Heart left ventricle (tissue), 13 donors: ENCODE measurements at regions not wholly inside any gene's neighbourhood (a gene's known extent, or its start where the extent isn't known, plus 50 kb on each side); places are given as distances from the start of the nearest gene placed in this dataset.

Experiments used
- CTCF ChIP-seq, 12 donors: fragments of 200-600 bp; sonication (generic) in 4 of 12; IDR thresholded peaks; one replicate each; pipeline versions ENCODE4 v1.5.0 to v1.8.0; 2018 to 2022; ENCODE audit warnings: antibody characterized with exemption in 12 of 12, mild to moderate bottlenecking in 5 of 12
- POLR2A ChIP-seq, 2 donors: fragments of 450-650 bp; IDR thresholded peaks; one replicate each; pipeline ENCODE4 v1.6.1; 2017; ENCODE audit warnings: antibody characterized with exemption in 2 of 2, mild to moderate bottlenecking in 2 of 2, moderate library complexity in 2 of 2
- donor health status: ischemic (EF 13 %, LVEDD 7.1; RV severe dilation, severe dysfunction).
- donor health status: DM: no; HTN: yes; CAD: no.
- donor health status: DM: no; HTN: no; CAD: no.
- donor health status: ischemic (EF 25% LVEDD 6.9; RV normal size, moderate dysfunction).
- donor health status: ischemic (EF 25% LVEDD 5.7; RV mildly dilated, moderate dysfunction).
- donor health status: ischemic (EF 35%, LVEDD 5.7; RV mildly dilated, moderate dysfunction).
- donor health status: nonischemic (EF 11% LVEDD 7.7; RV severe dilation, severe dysfunction).
- donor health status: DM: yes; HTN: yes; CAD: no.
- donor health status: PGD.
- donor health status: ischemic (EF 29% LVEDD 5.4; RV normal size, mild dysfunction).
- donor health status: nonischemic (EF 23%, LVEDD 6.1; RV moderate dilation, normal function).

- TF ChIP-seq CTCF (IDR thresholded peaks at IDR 0.05) (no peak), POLR2A (IDR thresholded peaks at IDR 0.05) (no peak)
Measured at GRCh38 chr6:148112851-148113319, 229.8 kb upstream of the SASH1 start.
